ENCODE measurements at regions not wholly inside any gene's neighbourhood (a gene's known extent, or its start where the extent isn't known, plus 50 kb on each side); places are given as distances from the start of the nearest gene placed in this dataset.

GRCh38 chr2:48048476-48049171 lies 142.3 kb upstream of the FBXO11 start:
- H4K91ac ChIP-seq (ENCODE audit: low read depth, low read length, poor library complexity), result no peak overlapping the region
- H3K23ac ChIP-seq (ENCODE audit: low read depth, low read length, poor library complexity), result no peak overlapping the region
- no peaks in the 10 kb centered on the region for H3K9me3 ChIP-seq (replicated peaks in 1 of 2; ENCODE audit: control insufficient read depth in 2 of 2, insufficient read depth in 1 of 2, low read depth in 1 of 2, low read length in 2 of 2)
- peak overlapping the region; percentile 9 for H2AFZ ChIP-seq (ENCODE audit: low read length)
- no peak overlapping the region for H2AK5ac ChIP-seq (ENCODE audit: low read depth, low read length)
- H3K27me3 ChIP-seq (ENCODE audit: control insufficient read depth in 3 of 3, insufficient read depth in 3 of 3, low read depth in 1 of 3, low read length in 3 of 3), result no peaks in the 10 kb centered on the region
- peaks cover 2 to 7% of the 10 kb centered on the region in 2 donors for H3K4me1 ChIP-seq (ENCODE audit: control insufficient read depth in 2 of 2, insufficient read depth in 1 of 2, low read depth in 1 of 2, low read length in 2 of 2)
- H3K79me1 ChIP-seq (ENCODE audit: low read depth, low read length), result no peaks in the 10 kb centered on the region
- H2BK12ac ChIP-seq (ENCODE audit: low read length), result no peak overlapping the region
- H3K4me3 ChIP-seq (ENCODE audit: low read length in 2 of 2), result no peak overlapping the region
- H3K14ac ChIP-seq (ENCODE audit: low read length), result no peak overlapping the region
- H3K9ac ChIP-seq (ENCODE audit: low read depth, low read length, poor library complexity), result no peak overlapping the region
- H3K4ac ChIP-seq (ENCODE audit: low read length), result no peak overlapping the region
- H2BK120ac ChIP-seq (ENCODE audit: low read depth, low read length), result no peak overlapping the region
- no peak overlapping the region for H2BK5ac ChIP-seq (ENCODE audit: low read length)
- no peak overlapping the region for H3K4me2 ChIP-seq (ENCODE audit: insufficient read depth, low read length, poor library complexity, severe bottlenecking)
- H3K36me3 ChIP-seq (replicated peaks in 1 of 2; ENCODE audit: control insufficient read depth in 2 of 2, insufficient read depth in 2 of 2, low read length in 2 of 2), result no peaks in the 10 kb centered on the region
- no peak overlapping the region for H4K8ac ChIP-seq (ENCODE audit: low read depth, low read length)
- no peak for DNase-seq (ENCODE audit: low spot score)
- H2BK15ac ChIP-seq (ENCODE audit: low read length), result no peak overlapping the region
- WGBS, 2 donors (ENCODE audit: extremely low coverage in 2 of 2, insufficient read length in 2 of 2, insufficient replicate concordance in 1 of 2), result no CpG with 5 or more reads among the region's 3 CpGs
- no peak overlapping the region for H3K18ac ChIP-seq (ENCODE audit: low read length)
- no peak overlapping the region for H3K27ac ChIP-seq (replicated peaks; ENCODE audit: low read length)

DNA sequence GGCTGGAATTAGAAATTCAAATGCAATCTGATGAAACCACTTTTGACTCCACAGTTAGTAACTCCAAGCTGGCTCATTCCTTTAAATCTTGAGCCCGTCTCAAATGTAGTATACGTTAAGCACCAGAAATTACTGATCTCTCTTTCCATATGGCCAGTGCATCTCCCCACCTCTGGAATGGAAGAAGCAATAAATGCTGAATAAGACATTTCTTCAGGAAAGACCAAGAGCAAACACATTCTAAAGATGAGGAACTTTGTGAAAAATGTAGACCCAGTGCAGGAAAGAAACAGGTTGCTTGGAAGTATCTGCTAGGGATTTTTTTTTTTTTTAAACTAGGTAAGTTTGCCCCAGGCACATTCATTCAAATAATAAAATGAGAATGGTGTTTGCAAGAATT lies 143.1 kb upstream of the FBXO11 start:
- H3K4me3 ChIP-seq (ENCODE audit: low read length in 2 of 2), result no peak overlapping the region
- no peak overlapping the region for H4K8ac ChIP-seq (ENCODE audit: low read depth, low read length)
- no peak for DNase-seq (ENCODE audit: low spot score)
- peak overlapping the region; percentile 33 for H2AFZ ChIP-seq (ENCODE audit: low read length)
- no peak overlapping the region for H3K18ac ChIP-seq (ENCODE audit: low read length)
- no peak overlapping the region for H3K4ac ChIP-seq (ENCODE audit: low read length)
- no peaks in the 10 kb centered on the region for H3K36me3 ChIP-seq (replicated peaks in 1 of 2; ENCODE audit: control insufficient read depth in 2 of 2, insufficient read depth in 2 of 2, low read length in 2 of 2)
- H3K27me3 ChIP-seq (ENCODE audit: control insufficient read depth in 3 of 3, insufficient read depth in 3 of 3, low read depth in 1 of 3, low read length in 3 of 3), result no peaks in the 10 kb centered on the region
- H2BK15ac ChIP-seq (ENCODE audit: low read length), result no peak overlapping the region
- no peak overlapping the region for H2BK120ac ChIP-seq (ENCODE audit: low read depth, low read length)
- no peak overlapping the region for H3K27ac ChIP-seq (replicated peaks; ENCODE audit: low read length)
- no CpG with 5 or more reads among the region's 2 CpGs for WGBS, 2 donors (ENCODE audit: extremely low coverage in 2 of 2, insufficient read length in 2 of 2, insufficient replicate concordance in 1 of 2)
- no peaks in the 10 kb centered on the region for H3K9me3 ChIP-seq (replicated peaks in 1 of 2; ENCODE audit: control insufficient read depth in 2 of 2, insufficient read depth in 1 of 2, low read depth in 1 of 2, low read length in 2 of 2)
- H3K4me2 ChIP-seq (ENCODE audit: insufficient read depth, low read length, poor library complexity, severe bottlenecking), result no peak overlapping the region
- no peak overlapping the region for H3K14ac ChIP-seq (ENCODE audit: low read length)
- no peak overlapping the region for H2BK5ac ChIP-seq (ENCODE audit: low read length)
- H2BK12ac ChIP-seq (ENCODE audit: low read length), result no peak overlapping the region
- no peak overlapping the region for H3K9ac ChIP-seq (ENCODE audit: low read depth, low read length, poor library complexity)
- H3K23ac ChIP-seq (ENCODE audit: low read depth, low read length, poor library complexity), result no peak overlapping the region
- no peak overlapping the region for H2AK5ac ChIP-seq (ENCODE audit: low read depth, low read length)
- no peak overlapping the region for H4K91ac ChIP-seq (ENCODE audit: low read depth, low read length, poor library complexity)
- H3K79me1 ChIP-seq (ENCODE audit: low read depth, low read length), result no peaks in the 10 kb centered on the region
- H3K4me1 ChIP-seq (ENCODE audit: control insufficient read depth in 2 of 2, insufficient read depth in 1 of 2, low read depth in 1 of 2, low read length in 2 of 2), result peaks cover 2 to 7% of the 10 kb centered on the region in 2 donors

GRCh38 chr2:48050711-48051110 lies 144.4 kb upstream of the FBXO11 start:
- Histone ChIP-seq H3K4ac (ENCODE audit: low read length) (no peak overlapping the region), H3K9ac (ENCODE audit: low read depth, low read length, poor library complexity) (no peak overlapping the region), H3K9me3 (replicated peaks in 1 of 2; ENCODE audit: control insufficient read depth in 2 of 2, insufficient read depth in 1 of 2, low read depth in 1 of 2, low read length in 2 of 2) (no peaks in the 10 kb centered on the region), H3K23ac (ENCODE audit: low read depth, low read length, poor library complexity) (no peak overlapping the region), H3K4me3 (ENCODE audit: low read length in 2 of 2) (no peak overlapping the region), H2BK12ac (ENCODE audit: low read length) (no peak overlapping the region), H2BK120ac (ENCODE audit: low read depth, low read length) (no peak overlapping the region), H3K4me2 (ENCODE audit: insufficient read depth, low read length, poor library complexity, severe bottlenecking) (no peak overlapping the region), H2BK5ac (ENCODE audit: low read length) (no peak overlapping the region), H3K36me3 (replicated peaks in 1 of 2; ENCODE audit: control insufficient read depth in 2 of 2, insufficient read depth in 2 of 2, low read length in 2 of 2) (no peaks in the 10 kb centered on the region), H3K79me1 (ENCODE audit: low read depth, low read length) (no peaks in the 10 kb centered on the region), H3K27me3 (ENCODE audit: control insufficient read depth in 3 of 3, insufficient read depth in 3 of 3, low read depth in 1 of 3, low read length in 3 of 3) (no peaks in the 10 kb centered on the region), H2AK5ac (ENCODE audit: low read depth, low read length) (no peak overlapping the region), H3K18ac (ENCODE audit: low read length) (no peak overlapping the region), H3K27ac (replicated peaks; ENCODE audit: low read length) (no peak overlapping the region), H4K8ac (ENCODE audit: low read depth, low read length) (no peak overlapping the region), H3K4me1 (ENCODE audit: control insufficient read depth in 2 of 2, insufficient read depth in 1 of 2, low read depth in 1 of 2, low read length in 2 of 2) (peaks cover 2 to 7% of the 10 kb centered on the region in 2 donors), H2BK15ac (ENCODE audit: low read length) (no peak overlapping the region), H4K91ac (ENCODE audit: low read depth, low read length, poor library complexity) (no peak overlapping the region), H2AFZ (ENCODE audit: low read length) (no peak overlapping the region), H3K14ac (ENCODE audit: low read length) (no peak overlapping the region)
- no peak for DNase-seq (ENCODE audit: low spot score)
- no CpG with 5 or more reads among the region's 5 CpGs for WGBS, 2 donors (ENCODE audit: extremely low coverage in 2 of 2, insufficient read length in 2 of 2, insufficient replicate concordance in 1 of 2)

DNA sequence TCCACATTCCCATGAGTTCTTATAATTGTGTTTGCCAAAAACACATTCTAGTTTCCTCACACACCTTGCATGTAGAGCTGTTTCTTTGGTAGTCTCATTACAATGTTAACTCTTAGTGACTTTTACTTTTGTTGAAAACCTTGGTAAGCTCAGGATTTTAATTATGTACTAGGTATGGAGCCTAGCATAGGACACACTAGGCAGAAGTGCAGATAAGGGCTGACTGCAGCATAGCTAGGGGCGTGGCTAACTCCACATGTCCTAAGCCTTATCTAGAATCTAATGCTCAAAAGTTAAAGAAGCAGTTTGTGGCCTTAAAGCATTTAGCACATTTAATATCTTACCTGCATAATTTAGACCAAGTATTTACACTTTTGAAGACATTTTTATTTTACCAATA lies 153.7 kb upstream of the FBXO11 start:
- H3K4ac ChIP-seq (ENCODE audit: low read length), result no peak overlapping the region
- no peak for DNase-seq (ENCODE audit: low spot score)
- WGBS, 2 donors (ENCODE audit: extremely low coverage in 2 of 2, insufficient read length in 2 of 2, insufficient replicate concordance in 1 of 2), result no CpG with 5 or more reads among the region's 1 CpG

More for the DNA sequence above, 153.7 kb upstream of the FBXO11 start:
- no peak overlapping the region for H2BK15ac ChIP-seq (ENCODE audit: low read length)
- H2BK12ac ChIP-seq (ENCODE audit: low read length), result no peak overlapping the region
- H3K27ac ChIP-seq (replicated peaks; ENCODE audit: low read length), result no peak overlapping the region
- no peak overlapping the region for H2BK5ac ChIP-seq (ENCODE audit: low read length)
- H3K14ac ChIP-seq (ENCODE audit: low read length), result no peak overlapping the region
- no peaks in the 10 kb centered on the region for H3K9me3 ChIP-seq (replicated peaks in 1 of 2; ENCODE audit: control insufficient read depth in 2 of 2, insufficient read depth in 1 of 2, low read depth in 1 of 2, low read length in 2 of 2)
- no peak overlapping the region for H4K91ac ChIP-seq (ENCODE audit: low read depth, low read length, poor library complexity)
- H3K4me1 ChIP-seq (ENCODE audit: control insufficient read depth in 2 of 2, insufficient read depth in 1 of 2, low read depth in 1 of 2, low read length in 2 of 2), result no peaks in the 10 kb centered on the region
- no peak overlapping the region for H3K4me3 ChIP-seq (ENCODE audit: low read length in 2 of 2)
- no peak overlapping the region for H2BK120ac ChIP-seq (ENCODE audit: low read depth, low read length)
- no peaks in the 10 kb centered on the region for H3K79me1 ChIP-seq (ENCODE audit: low read depth, low read length)
- H3K23ac ChIP-seq (ENCODE audit: low read depth, low read length, poor library complexity), result no peak overlapping the region
- H2AK5ac ChIP-seq (ENCODE audit: low read depth, low read length), result no peak overlapping the region
- no peaks in the 10 kb centered on the region for H3K36me3 ChIP-seq (replicated peaks in 1 of 2; ENCODE audit: control insufficient read depth in 2 of 2, insufficient read depth in 2 of 2, low read length in 2 of 2)
- H2AFZ ChIP-seq (ENCODE audit: low read length), result no peak overlapping the region
- H3K18ac ChIP-seq (ENCODE audit: low read length), result no peak overlapping the region
- H3K9ac ChIP-seq (ENCODE audit: low read depth, low read length, poor library complexity), result no peak overlapping the region
- no peak overlapping the region for H4K8ac ChIP-seq (ENCODE audit: low read depth, low read length)
- H3K4me2 ChIP-seq (ENCODE audit: insufficient read depth, low read length, poor library complexity, severe bottlenecking), result no peak overlapping the region
- no peaks in the 10 kb centered on the region for H3K27me3 ChIP-seq (ENCODE audit: control insufficient read depth in 3 of 3, insufficient read depth in 3 of 3, low read depth in 1 of 3, low read length in 3 of 3)
